ENCODE measurements at regions not wholly inside any gene's neighbourhood (a gene's known extent, or its start where the extent isn't known, plus 50 kb on each side); places are given as distances from the start of the nearest gene placed in this dataset.

- H3K27ac ChIP-seq (ENCODE audit: low read depth, low read length), result no peak overlapping the region
- no peaks in the 10 kb centered on the region for H3K4me1 ChIP-seq (ENCODE audit: control insufficient read depth, low read length)
Observed at GRCh38 chr2:18440141-18440661, 120.3 kb downstream of the RDH14 start.

GRCh38 chr2:18439716-18440115 is 120.7 kb downstream of the RDH14 start:
- TF ChIP-seq EZH2phosphoT487 (IDR thresholded peaks at IDR 0.05; ENCODE audit: borderline replicate concordance, low read length) (no peak), CTCF (IDR thresholded peaks at IDR 0.05; ENCODE audit: low read depth, low read length, poor library complexity, severe bottlenecking) (no peak)
- no peaks in the 10 kb centered on the region for H3K27me3 ChIP-seq (ENCODE audit: control insufficient read depth, low read length)
- H3K4me2 ChIP-seq (ENCODE audit: low read length), result no peak overlapping the region
- H3K36me3 ChIP-seq (ENCODE audit: control insufficient read depth, low read length), result no peaks in the 10 kb centered on the region
- H3F3A ChIP-seq (ENCODE audit: control insufficient read depth, insufficient read depth), result no peaks in the 10 kb centered on the region
- no peaks in the 10 kb centered on the region for H3K9me3 ChIP-seq (ENCODE audit: control insufficient read depth, insufficient read depth, low read length)
- H3K9me2 ChIP-seq (replicated peaks; ENCODE audit: control insufficient read depth, low read length), result no peaks in the 10 kb centered on the region
- H3K4me1 ChIP-seq (ENCODE audit: control insufficient read depth, low read length), result no peaks in the 10 kb centered on the region
- no peaks in the 10 kb centered on the region for H3K79me2 ChIP-seq (ENCODE audit: control insufficient read depth, low read length)
- H3K27ac ChIP-seq (ENCODE audit: low read depth, low read length), result no peak overlapping the region
- H3K4me3 ChIP-seq (ENCODE audit: low read length), result no peak overlapping the region
- H4K20me1 ChIP-seq (ENCODE audit: control insufficient read depth, insufficient read depth, low read depth, low read length), result no peaks in the 10 kb centered on the region

More at GRCh38 chr2:18440141-18440661, 120.3 kb downstream of the RDH14 start:
- Histone ChIP-seq H3K9me3 (ENCODE audit: control insufficient read depth, insufficient read depth, low read length) (no peaks in the 10 kb centered on the region), H3K79me2 (ENCODE audit: control insufficient read depth, low read length) (no peaks in the 10 kb centered on the region), H3K4me3 (ENCODE audit: low read length) (no peak overlapping the region), H3K4me2 (ENCODE audit: low read length) (no peak overlapping the region), H4K20me1 (ENCODE audit: control insufficient read depth, insufficient read depth, low read depth, low read length) (no peaks in the 10 kb centered on the region), H3K36me3 (ENCODE audit: control insufficient read depth, low read length) (no peaks in the 10 kb centered on the region), H3K9me2 (replicated peaks; ENCODE audit: control insufficient read depth, low read length) (no peaks in the 10 kb centered on the region), H3F3A (ENCODE audit: control insufficient read depth, insufficient read depth) (no peaks in the 10 kb centered on the region), H3K27me3 (ENCODE audit: control insufficient read depth, low read length) (no peaks in the 10 kb centered on the region)
- no peak for TF ChIP-seq EZH2phosphoT487 (IDR thresholded peaks at IDR 0.05; ENCODE audit: borderline replicate concordance, low read length)
- TF ChIP-seq CTCF (IDR thresholded peaks at IDR 0.05; ENCODE audit: low read depth, low read length, poor library complexity, severe bottlenecking), result no peak

GRCh38 chr2:18437909-18438308 is 122.5 kb downstream of the RDH14 start:
- no peaks in the 10 kb centered on the region for H4K20me1 ChIP-seq (ENCODE audit: control insufficient read depth, insufficient read depth, low read depth, low read length)
- no peaks in the 10 kb centered on the region for H3K9me3 ChIP-seq (ENCODE audit: control insufficient read depth, insufficient read depth, low read length)
- no peaks in the 10 kb centered on the region for H3K9me2 ChIP-seq (replicated peaks; ENCODE audit: control insufficient read depth, low read length)
- H3K4me3 ChIP-seq (ENCODE audit: low read length), result no peak overlapping the region
- no peaks in the 10 kb centered on the region for H3F3A ChIP-seq (ENCODE audit: control insufficient read depth, insufficient read depth)
- no peaks in the 10 kb centered on the region for H3K79me2 ChIP-seq (ENCODE audit: control insufficient read depth, low read length)
- TF ChIP-seq CTCF (IDR thresholded peaks at IDR 0.05; ENCODE audit: low read depth, low read length, poor library complexity, severe bottlenecking), result no peak
- no peak for TF ChIP-seq EZH2phosphoT487 (IDR thresholded peaks at IDR 0.05; ENCODE audit: borderline replicate concordance, low read length)
- H3K27me3 ChIP-seq (ENCODE audit: control insufficient read depth, low read length), result no peaks in the 10 kb centered on the region
- H3K4me1 ChIP-seq (ENCODE audit: control insufficient read depth, low read length), result no peaks in the 10 kb centered on the region
- no peak overlapping the region for H3K4me2 ChIP-seq (ENCODE audit: low read length)
- H3K27ac ChIP-seq (ENCODE audit: low read depth, low read length), result no peak overlapping the region
- H3K36me3 ChIP-seq (ENCODE audit: control insufficient read depth, low read length), result no peaks in the 10 kb centered on the region
